ENCODE measurements at regions not wholly inside any gene's neighbourhood (a gene's known extent, or its start where the extent isn't known, plus 50 kb on each side); places are given as distances from the start of the nearest gene placed in this dataset.

GRCh38 chr3:56940321-56940720, 120.1 kb upstream of the SPATA12 start:
- Histone ChIP-seq H2AFZ (ENCODE audit: low read length) (0 out of 2 replicates have a peak overlapping the region, but pooled peaks have one; percentile 44), H3K9me3 (ENCODE audit: insufficient read depth, low read depth, low read length) (peaks cover 4% of the 10 kb centered on the region; the same call in 1 of the 2 replicates), H3K4me3 (ENCODE audit: low read length, poor library complexity, severe bottlenecking) (no peak overlapping the region), H3K36me3 (ENCODE audit: insufficient read depth, low read length) (no peaks in the 10 kb centered on the region), H3K27me3 (ENCODE audit: insufficient read depth, low read length, poor library complexity, severe bottlenecking) (no peaks in the 10 kb centered on the region), H3K4me1 (ENCODE audit: insufficient read depth, low read length, poor library complexity, severe bottlenecking) (peaks cover 48% of the 10 kb centered on the region), H3K4me2 (ENCODE audit: low read depth, low read length, poor library complexity, severe bottlenecking) (no peak overlapping the region), H3K9me2 (replicated peaks; ENCODE audit: low read depth, low read length) (no peaks in the 10 kb centered on the region), H3K9ac (ENCODE audit: low read depth, low read length, poor library complexity, severe bottlenecking) (peak overlapping the region; percentile 37), H4K20me1 (ENCODE audit: insufficient read depth, low read length, poor library complexity, severe bottlenecking) (no peaks in the 10 kb centered on the region), H3F3A (ENCODE audit: low read depth) (no peaks in the 10 kb centered on the region), H3K79me2 (ENCODE audit: insufficient read depth, low read length) (no peaks in the 10 kb centered on the region)
- no peak for TF ChIP-seq CTCF (conservative IDR thresholded peaks at IDR 0.05; ENCODE audit: low read length)
- no peak for TF ChIP-seq EZH2phosphoT487 (IDR thresholded peaks at IDR 0.05; ENCODE audit: borderline replicate concordance)

- H3F3A ChIP-seq (ENCODE audit: low read depth): no peaks in the 10 kb centered on the region
- H4K20me1 ChIP-seq (ENCODE audit: insufficient read depth, low read length, poor library complexity, severe bottlenecking): no peaks in the 10 kb centered on the region
- peaks cover 48% of the 10 kb centered on the region for H3K4me1 ChIP-seq (ENCODE audit: insufficient read depth, low read length, poor library complexity, severe bottlenecking)
- H3K79me2 ChIP-seq (ENCODE audit: insufficient read depth, low read length): no peaks in the 10 kb centered on the region
- no peak overlapping the region for H3K4me3 ChIP-seq (ENCODE audit: low read length, poor library complexity, severe bottlenecking)
- no peaks in the 10 kb centered on the region for H3K27me3 ChIP-seq (ENCODE audit: insufficient read depth, low read length, poor library complexity, severe bottlenecking)
- peaks cover 3% of the 10 kb centered on the region; the same call in 1 of the 2 replicates for H3K9me3 ChIP-seq (ENCODE audit: insufficient read depth, low read depth, low read length)
- H3K4me2 ChIP-seq (ENCODE audit: low read depth, low read length, poor library complexity, severe bottlenecking): no peak overlapping the region
- H3K9me2 ChIP-seq (replicated peaks; ENCODE audit: low read depth, low read length): no peaks in the 10 kb centered on the region
- peak overlapping the region; percentile 37 for H3K9ac ChIP-seq (ENCODE audit: low read depth, low read length, poor library complexity, severe bottlenecking)
- H3K36me3 ChIP-seq (ENCODE audit: insufficient read depth, low read length): no peaks in the 10 kb centered on the region
- TF ChIP-seq EZH2phosphoT487 (IDR thresholded peaks at IDR 0.05; ENCODE audit: borderline replicate concordance): no peak
- no peak for TF ChIP-seq CTCF (conservative IDR thresholded peaks at IDR 0.05; ENCODE audit: low read length)
- H2AFZ ChIP-seq (ENCODE audit: low read length): 0 out of 2 replicates have a peak overlapping the region, but pooled peaks have one; percentile 44
Measured at GRCh38 chr3:56939834-56940233, 120.6 kb upstream of the SPATA12 start.

GRCh38 chr3:56938530-56938929, 121.9 kb upstream of the SPATA12 start:
- Histone ChIP-seq H3K36me3 (ENCODE audit: insufficient read depth, low read length) (no peaks in the 10 kb centered on the region), H3K9ac (ENCODE audit: low read depth, low read length, poor library complexity, severe bottlenecking) (no peak overlapping the region), H3K4me2 (ENCODE audit: low read depth, low read length, poor library complexity, severe bottlenecking) (no peak overlapping the region), H3K9me2 (replicated peaks; ENCODE audit: low read depth, low read length) (no peaks in the 10 kb centered on the region), H3K4me1 (ENCODE audit: insufficient read depth, low read length, poor library complexity, severe bottlenecking) (peaks cover 48% of the 10 kb centered on the region), H3K9me3 (ENCODE audit: insufficient read depth, low read depth, low read length) (no peaks in the 10 kb centered on the region; the same call in 1 of the 2 replicates), H3K4me3 (ENCODE audit: low read length, poor library complexity, severe bottlenecking) (no peak overlapping the region), H2AFZ (ENCODE audit: low read length) (peak overlapping the region; percentile 12; the same call in 1 of the 2 replicates), H4K20me1 (ENCODE audit: insufficient read depth, low read length, poor library complexity, severe bottlenecking) (no peaks in the 10 kb centered on the region), H3K79me2 (ENCODE audit: insufficient read depth, low read length) (no peaks in the 10 kb centered on the region), H3K27me3 (ENCODE audit: insufficient read depth, low read length, poor library complexity, severe bottlenecking) (no peaks in the 10 kb centered on the region), H3F3A (ENCODE audit: low read depth) (no peaks in the 10 kb centered on the region)
- TF ChIP-seq CTCF (conservative IDR thresholded peaks at IDR 0.05; ENCODE audit: low read length) (no peak), EZH2phosphoT487 (IDR thresholded peaks at IDR 0.05; ENCODE audit: borderline replicate concordance) (no peak)
